HG03342 (cell line): ENCODE measurements at regions not wholly inside any gene's neighbourhood (a gene's known extent, or its start where the extent isn't known, plus 50 kb on each side); places are given as distances from the start of the nearest gene placed in this dataset.
"Not testable (repeated sequence)": the region's sequence is repeated elsewhere in the genome, so short reads cannot be mapped to it uniquely, and the experiment has no call there.

Source experiments
- ATAC-seq: cut with Tn5 transposase; IDR thresholded peaks from one replicate; pipeline ENCODE4 v1.9.1; 2021; ENCODE audit warnings: mild to moderate bottlenecking, moderate library complexity; ENCODE audit not compliant: unreplicated experiment

- ATAC-seq: no peak
Measured at GRCh38 chr4:79747252-79747651, 325.8 kb downstream of the ANTXR2 start.

GRCh38 chr4:79743014-79743413 is 330.0 kb downstream of the ANTXR2 start:
- no peak for ATAC-seq

- no peak for ATAC-seq
Measured at GRCh38 chr4:79739912-79740311, 331.9 kb upstream of the GK2 start.

- ATAC-seq: no peak
Measured at GRCh38 chr4:79723507-79723906, 315.5 kb upstream of the GK2 start.

- no peak for ATAC-seq
Measured at GRCh38 chr4:79700356-79700755, 292.3 kb upstream of the GK2 start.

GRCh38 chr4:79697444-79697843 is 289.4 kb upstream of the GK2 start:
- ATAC-seq: no peak

- ATAC-seq: not testable (repeated sequence)
Measured at GRCh38 chr4:79696534-79696933, 288.5 kb upstream of the GK2 start.

- ATAC-seq: no peak
Measured at GRCh38 chr4:79695848-79696247, 287.8 kb upstream of the GK2 start.

- no peak for ATAC-seq
Measured at GRCh38 chr4:79689740-79690139, 281.7 kb upstream of the GK2 start.

- ATAC-seq: no peak
Measured at GRCh38 chr4:79688691-79689090, 280.7 kb upstream of the GK2 start.

- no peak for ATAC-seq
Measured at GRCh38 chr4:79687006-79687405, 279.0 kb upstream of the GK2 start.

GRCh38 chr4:79685542-79685941 is 277.5 kb upstream of the GK2 start:
- no peak for ATAC-seq

- no peak for ATAC-seq
Measured at GRCh38 chr4:79684516-79684915, 276.5 kb upstream of the GK2 start.

GRCh38 chr4:79682801-79683530 is 274.9 kb upstream of the GK2 start:
- ATAC-seq: no peak

- ATAC-seq: no peak
Measured at GRCh38 chr4:79682161-79682560, 274.1 kb upstream of the GK2 start.

GRCh38 chr4:79679859-79680258 is 271.8 kb upstream of the GK2 start:
- no peak for ATAC-seq

GRCh38 chr4:79678472-79679202 is 270.6 kb upstream of the GK2 start:
- no peak for ATAC-seq

GRCh38 chr4:79676705-79677104 is 268.7 kb upstream of the GK2 start:
- ATAC-seq: no peak

GRCh38 chr4:79674906-79675305 is 266.9 kb upstream of the GK2 start:
- not testable (repeated sequence) for ATAC-seq

GRCh38 chr4:79673898-79674297 is 265.9 kb upstream of the GK2 start:
- ATAC-seq: no peak

GRCh38 chr4:79673377-79673776 is 265.3 kb upstream of the GK2 start:
- ATAC-seq: no peak

GRCh38 chr4:79666875-79667274 is 258.8 kb upstream of the GK2 start:
- no peak for ATAC-seq
